Choroid plexus epithelial cell (primary cell): ENCODE measurements at regions not wholly inside any gene's neighbourhood (a gene's known extent, or its start where the extent isn't known, plus 50 kb on each side); places are given as distances from the start of the nearest gene placed in this dataset.
A peak's percentile ranks its signal among the peaks of the same experiment; 100 is the strongest.

Experiments used
- DNase-seq: peaks from one replicate; pipeline ENCODE4 v3.0.0-alpha.2; 2010; ENCODE audit warnings: low read depth
- H3K4me3 ChIP-seq: 2 replicates; pipeline ENCODE4 v1.5.1; 2011; ENCODE audit warnings: low read depth, mild to moderate bottlenecking, control low read depth, low read length, moderate library complexity
- CTCF ChIP-seq: conservative IDR thresholded peaks from 2 replicates; pipeline ENCODE4 v1.5.1; 2011; ENCODE audit warnings: low read depth, mild to moderate bottlenecking, control low read depth, inconsistent platforms, low read length, moderate library complexity

GRCh38 chr12:4014444-4014843, 141.2 kb upstream of the PARP11 start:
- no peak overlapping the region for H3K4me3 ChIP-seq
- no peak for TF ChIP-seq CTCF
- DNase-seq, result no peak

- no peak overlapping the region for H3K4me3 ChIP-seq
- no peak for DNase-seq
- TF ChIP-seq CTCF, result no peak
Measured at GRCh38 chr12:4012977-4013968, 140.1 kb upstream of the PARP11 start.

- DNase-seq, result no peak
- H3K4me3 ChIP-seq, result no peak overlapping the region
- TF ChIP-seq CTCF, result no peak
Measured at GRCh38 chr12:4012073-4012472, 138.9 kb upstream of the PARP11 start.

GRCh38 chr12:4011597-4011996, 138.4 kb upstream of the PARP11 start:
- peak; percentile 38 for DNase-seq
- no peak for TF ChIP-seq CTCF
- H3K4me3 ChIP-seq, result no peak overlapping the region

GRCh38 chr12:4009979-4010704, 136.9 kb upstream of the PARP11 start:
- DNase-seq, result no peak
- TF ChIP-seq CTCF, result no peak
- no peak overlapping the region for H3K4me3 ChIP-seq

- no peak for TF ChIP-seq CTCF
- no peak for DNase-seq
- H3K4me3 ChIP-seq, result no peak overlapping the region
Measured at GRCh38 chr12:4006743-4007142, 133.5 kb upstream of the PARP11 start.
